Ovary (tissue), 3 donors: ENCODE measurements at regions not wholly inside any gene's neighbourhood (a gene's known extent, or its start where the extent isn't known, plus 50 kb on each side); places are given as distances from the start of the nearest gene placed in this dataset.

Experiments
- CTCF ChIP-seq, 3 donors: fragments of 450-650 bp in 2 of 3; fragments of 200-600 bp in 1 of 3; IDR thresholded peaks; one replicate each; pipeline versions ENCODE4 v1.5.1 to v1.8.0; 2016 to 2022; ENCODE audit warnings: antibody characterized with exemption in 3 of 3, mild to moderate bottlenecking in 1 of 3
- EP300 ChIP-seq: sonication (generic); formaldehyde crosslinking; IDR thresholded peaks from one replicate; pipeline ENCODE4 v1.6.1; 2017; ENCODE audit warnings: antibody characterized with exemption
- POLR2A ChIP-seq: fragments of 450-650 bp; IDR thresholded peaks from one replicate; pipeline ENCODE4 v1.6.1; 2017; ENCODE audit warnings: antibody characterized with exemption, mild to moderate bottlenecking, moderate library complexity
- donor health status: DM: no; HTN: no; CAD: no.

DNA sequence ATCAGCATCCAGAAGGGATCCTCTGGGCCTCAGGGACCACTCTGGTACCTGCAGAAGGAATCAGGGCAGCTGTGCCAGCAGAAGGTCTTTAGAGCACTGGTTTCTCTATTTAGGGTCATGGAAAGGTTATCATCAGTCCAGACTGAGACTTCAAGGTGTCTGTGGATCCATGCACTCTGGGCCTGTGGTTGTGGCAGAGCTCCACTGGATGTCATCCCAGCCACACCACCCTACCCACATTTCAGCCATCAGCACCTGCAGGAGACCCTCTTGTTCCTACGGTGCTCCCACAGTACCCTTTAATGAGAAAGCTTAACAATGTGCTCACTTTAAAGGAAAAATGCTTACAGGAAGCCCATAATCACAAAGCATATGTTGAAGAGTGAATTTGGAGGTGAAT lies 603.4 kb upstream of the CCDC54 start:
- no peak for TF ChIP-seq CTCF (IDR thresholded peaks at IDR 0.05)
- TF ChIP-seq POLR2A, result no peak
- no peak for TF ChIP-seq EP300
